HUES48 (cell line): ENCODE measurements at regions not wholly inside any gene's neighbourhood (a gene's known extent, or its start where the extent isn't known, plus 50 kb on each side); places are given as distances from the start of the nearest gene placed in this dataset.
"Not testable (repeated sequence)": the region's sequence is repeated elsewhere in the genome, so short reads cannot be mapped to it uniquely, and the experiment has no call there.

Source experiments
- H3K27ac ChIP-seq: one replicate; pipeline ENCODE4 v1.7.0; 2013; ENCODE audit warnings: low read depth, low read length, inconsistent platforms
- H3K27me3 ChIP-seq: 2 replicates; pipeline ENCODE4 v1.6.1; 2013; ENCODE audit warnings: mild to moderate bottlenecking, low read length; ENCODE audit not compliant: control insufficient read depth, insufficient read depth
- H3K36me3 ChIP-seq: 2 replicates; pipeline ENCODE4 v1.6.1; 2013; ENCODE audit warnings: low read length; ENCODE audit not compliant: control insufficient read depth, insufficient read depth
- H3K4me1 ChIP-seq: 2 replicates; pipeline ENCODE4 v1.6.1; 2013; ENCODE audit warnings: mild to moderate bottlenecking, low read length; ENCODE audit not compliant: control insufficient read depth, insufficient read depth
- H3K4me3 ChIP-seq: 2 replicates; pipeline ENCODE4 v1.5.1; 2013; ENCODE audit warnings: mild to moderate bottlenecking, low read depth, low read length
- H3K9ac ChIP-seq: 2 replicates; pipeline ENCODE4 v1.6.1; 2013; ENCODE audit warnings: mild to moderate bottlenecking, low read depth, low read length, moderate library complexity
- H3K9me3 ChIP-seq: 2 replicates; pipeline ENCODE4 v1.6.1; 2013; ENCODE audit warnings: low read length; ENCODE audit not compliant: control insufficient read depth, insufficient read depth

DNA sequence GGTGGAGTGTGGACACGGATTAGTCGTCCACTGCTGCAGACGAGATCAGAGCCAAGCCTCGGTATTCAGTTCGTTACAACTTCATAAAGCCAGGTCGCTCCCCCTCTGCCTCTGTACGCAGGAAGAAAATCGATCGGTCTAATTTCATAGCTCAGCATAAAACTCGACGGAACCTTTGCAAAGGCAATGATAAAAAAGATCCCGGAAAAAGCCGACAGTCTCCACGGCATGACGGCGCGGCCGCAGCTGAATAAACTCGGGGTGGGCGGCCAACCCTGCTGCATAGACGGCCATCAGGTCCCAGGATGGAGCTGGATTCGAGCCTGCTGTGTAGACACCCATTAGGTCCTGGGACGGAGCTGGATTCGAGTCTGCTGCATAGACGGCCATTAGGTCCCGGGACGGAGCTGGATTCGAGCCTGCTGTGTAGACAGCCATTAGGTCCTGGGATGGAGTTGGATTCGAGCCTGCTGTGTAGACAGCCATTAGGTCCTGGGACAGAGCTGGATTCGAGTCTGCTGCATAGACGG, 113.8 kb upstream of the PPP2R3B start:
- no peak overlapping the region for H3K27ac ChIP-seq
- peaks cover 16% of the 10 kb centered on the region for H3K27me3 ChIP-seq
- peak overlapping the region; percentile 30; the same call in 1 of the 2 replicates for H3K9ac ChIP-seq
- no peaks in the 10 kb centered on the region for H3K9me3 ChIP-seq
- no peaks in the 10 kb centered on the region for H3K36me3 ChIP-seq
- H3K4me3 ChIP-seq: peak overlapping the region; percentile 39
- H3K4me1 ChIP-seq: peaks cover 18% of the 10 kb centered on the region

DNA sequence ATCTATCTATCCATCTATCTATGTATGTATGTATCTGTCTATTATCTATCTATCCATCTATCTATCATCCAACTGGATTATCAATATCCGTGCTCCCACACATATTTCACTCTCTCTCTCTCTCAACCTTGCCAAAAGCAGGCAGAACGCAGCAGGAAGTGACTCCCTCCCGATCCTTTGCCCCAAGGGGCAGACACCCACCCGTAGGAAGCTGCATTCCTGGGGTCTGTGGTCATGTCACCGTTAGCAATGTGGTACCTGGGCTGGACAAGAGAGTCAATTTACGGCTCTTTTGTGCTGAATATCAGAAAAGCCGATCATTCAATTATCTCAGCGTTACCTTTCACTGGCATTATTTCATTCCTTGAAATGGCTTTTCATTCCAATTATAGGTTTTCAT, 119.6 kb upstream of the PPP2R3B start:
- H3K27ac ChIP-seq: no peak overlapping the region
- no peak overlapping the region for H3K9ac ChIP-seq
- H3K27me3 ChIP-seq: peaks cover 8% of the 10 kb centered on the region
- no peaks in the 10 kb centered on the region for H3K4me1 ChIP-seq
- H3K4me3 ChIP-seq: no peak overlapping the region
- H3K36me3 ChIP-seq: no peaks in the 10 kb centered on the region
- no peaks in the 10 kb centered on the region for H3K9me3 ChIP-seq

DNA sequence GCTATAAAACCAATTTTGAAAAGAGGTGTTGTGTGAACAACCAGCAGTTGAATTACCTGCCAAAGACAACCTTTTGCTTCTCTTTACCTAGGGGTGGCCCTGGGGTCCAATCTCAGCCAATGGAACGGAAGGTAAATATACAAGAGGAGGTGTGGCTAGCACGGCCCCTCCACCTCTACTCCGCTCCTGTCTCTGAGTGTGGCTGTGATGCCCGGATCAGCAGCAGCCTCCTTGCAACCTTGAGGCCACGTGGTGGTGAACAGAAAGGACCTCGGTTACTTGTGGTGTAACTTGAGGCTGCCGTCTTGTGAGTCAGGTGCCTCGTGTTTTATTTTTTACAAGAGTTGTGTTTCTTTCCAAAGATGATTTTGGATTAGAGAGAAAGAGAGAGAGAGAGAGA, 121.5 kb upstream of the PPP2R3B start:
- no peaks in the 10 kb centered on the region for H3K36me3 ChIP-seq
- H3K9me3 ChIP-seq: no peaks in the 10 kb centered on the region
- H3K4me3 ChIP-seq: no peak overlapping the region
- H3K27me3 ChIP-seq: peaks cover 14% of the 10 kb centered on the region
- no peak overlapping the region for H3K9ac ChIP-seq
- no peak overlapping the region for H3K27ac ChIP-seq
- no peaks in the 10 kb centered on the region for H3K4me1 ChIP-seq

DNA sequence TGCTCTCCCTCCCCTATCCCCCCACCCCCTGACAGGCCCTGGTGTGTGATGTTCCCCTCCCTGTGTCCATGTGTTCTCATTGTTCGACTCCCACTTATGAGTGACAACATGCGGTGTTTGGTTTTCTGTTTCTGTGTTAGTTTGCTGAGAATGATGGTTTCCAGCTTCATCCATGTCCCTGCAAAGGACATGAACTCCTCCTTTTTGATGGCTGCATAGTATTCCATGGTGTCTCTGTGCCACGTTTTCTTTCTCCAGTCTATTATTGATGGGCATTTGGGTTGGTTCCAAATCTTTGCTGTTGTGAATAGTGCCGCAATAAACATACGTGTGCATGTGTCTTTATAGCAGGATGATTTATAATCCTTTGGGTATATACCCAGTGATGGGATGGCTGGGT, 121.8 kb upstream of the SHOX start:
- not testable (repeated sequence) for H3K9me3 ChIP-seq, H3K4me1 ChIP-seq
- H3K27me3 ChIP-seq: peaks cover 14% of the 10 kb centered on the region

DNA sequence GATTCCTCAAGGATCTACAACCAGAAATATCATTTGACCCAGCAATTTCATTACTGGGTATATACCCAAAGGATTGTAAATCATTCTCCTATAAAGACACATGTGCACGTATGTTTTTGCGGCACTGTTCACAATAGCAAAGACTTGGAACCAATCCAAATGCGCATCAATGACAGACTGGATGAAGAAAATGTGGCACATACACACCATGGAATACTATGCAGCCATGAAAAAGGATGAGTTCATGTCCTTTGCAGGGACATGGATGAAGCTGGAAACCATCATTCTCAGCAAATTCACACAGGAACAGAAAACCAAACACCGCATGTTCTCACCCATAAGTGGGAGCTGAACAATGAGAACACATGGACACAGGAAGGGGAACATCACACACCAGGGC, 119.5 kb upstream of the SHOX start:
- H3K4me1 ChIP-seq, H3K9ac ChIP-seq, H3K9me3 ChIP-seq, H3K36me3 ChIP-seq, H3K4me3 ChIP-seq, H3K27ac ChIP-seq: not testable (repeated sequence)
- peaks cover 14% of the 10 kb centered on the region for H3K27me3 ChIP-seq

More for the DNA sequence above, 121.8 kb upstream of the SHOX start:
- not testable (repeated sequence) for H3K4me3 ChIP-seq, H3K36me3 ChIP-seq, H3K9ac ChIP-seq, H3K27ac ChIP-seq

DNA sequence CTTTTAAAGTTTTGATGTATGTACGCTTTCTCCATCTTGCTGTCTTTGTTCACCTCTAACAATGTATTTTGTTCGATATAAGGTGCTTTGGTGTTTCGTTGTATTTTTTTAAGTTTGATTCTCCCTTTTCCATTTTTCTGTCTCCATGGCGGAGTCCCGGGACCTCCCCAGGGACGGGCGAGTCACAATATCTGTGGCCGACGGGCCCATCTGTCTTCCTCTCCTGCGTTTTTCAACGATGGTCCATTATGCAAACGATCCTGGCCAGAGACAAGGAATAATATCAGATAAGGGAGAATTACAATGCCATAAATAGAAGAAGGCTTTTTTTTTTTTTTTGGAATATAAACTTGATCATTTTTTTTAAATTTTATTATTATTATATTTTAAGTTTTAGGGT, 112.3 kb upstream of the SHOX start:
- H3K9me3 ChIP-seq: no peaks in the 10 kb centered on the region
- no peak overlapping the region for H3K9ac ChIP-seq
- peaks cover 3% of the 10 kb centered on the region; the same call in 1 of the 2 replicates for H3K27me3 ChIP-seq
- no peak overlapping the region for H3K27ac ChIP-seq
- no peak overlapping the region for H3K4me3 ChIP-seq
- H3K4me1 ChIP-seq: no peaks in the 10 kb centered on the region
- no peaks in the 10 kb centered on the region for H3K36me3 ChIP-seq

DNA sequence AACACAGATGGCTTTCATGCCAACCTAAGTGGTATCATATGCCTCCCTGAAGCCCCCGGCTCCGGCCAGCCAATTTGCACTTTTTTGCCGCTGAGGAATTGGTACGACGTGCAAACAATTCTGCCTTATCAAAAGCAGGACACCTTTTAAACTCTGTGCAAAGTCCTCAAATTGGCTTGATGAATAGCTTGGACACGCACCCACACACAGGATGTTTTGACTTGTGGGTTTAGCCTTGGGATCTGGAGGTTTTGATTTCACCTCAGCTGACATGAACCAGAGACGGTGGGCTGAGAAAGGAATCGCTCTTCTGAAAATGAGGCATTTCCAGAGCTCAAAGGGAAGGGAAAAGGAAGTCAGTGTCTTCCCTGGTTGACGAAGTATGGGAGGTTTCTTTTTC, 110.8 kb upstream of the SHOX start:
- Histone ChIP-seq H3K27me3 (peaks cover 3% of the 10 kb centered on the region; the same call in 1 of the 2 replicates), H3K9me3 (no peaks in the 10 kb centered on the region), H3K27ac (no peak overlapping the region), H3K9ac (no peak overlapping the region), H3K4me1 (no peaks in the 10 kb centered on the region), H3K4me3 (no peak overlapping the region), H3K36me3 (no peaks in the 10 kb centered on the region)

DNA sequence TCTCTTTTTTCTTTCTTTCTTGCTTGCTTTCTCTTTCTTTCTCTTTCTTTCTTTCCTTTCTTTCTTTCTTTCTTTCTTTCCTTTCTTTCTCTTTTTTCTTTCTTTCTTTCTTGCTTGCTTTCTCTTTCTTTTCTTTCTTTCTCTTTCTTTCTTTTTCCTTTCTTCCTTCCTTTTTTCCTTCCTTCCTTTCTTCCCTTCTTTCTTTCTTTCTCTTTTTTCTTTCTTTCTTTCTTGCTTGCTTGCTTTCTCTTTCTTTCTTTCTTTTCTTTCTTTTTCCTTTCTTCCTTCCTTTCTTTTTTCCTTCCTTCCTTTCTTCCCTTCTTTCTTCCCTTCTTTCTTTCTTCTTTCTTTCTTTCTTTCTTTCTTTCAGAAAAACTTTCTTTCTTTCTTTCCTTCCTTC, 108.1 kb upstream of the SHOX start:
- Histone ChIP-seq H3K27me3 (no peaks in the 10 kb centered on the region), H3K4me3 (no peak overlapping the region), H3K27ac (no peak overlapping the region), H3K9ac (no peak overlapping the region), H3K36me3 (no peaks in the 10 kb centered on the region), H3K4me1 (no peaks in the 10 kb centered on the region), H3K9me3 (peaks cover 2% of the 10 kb centered on the region; the same call in 1 of the 2 replicates)

DNA sequence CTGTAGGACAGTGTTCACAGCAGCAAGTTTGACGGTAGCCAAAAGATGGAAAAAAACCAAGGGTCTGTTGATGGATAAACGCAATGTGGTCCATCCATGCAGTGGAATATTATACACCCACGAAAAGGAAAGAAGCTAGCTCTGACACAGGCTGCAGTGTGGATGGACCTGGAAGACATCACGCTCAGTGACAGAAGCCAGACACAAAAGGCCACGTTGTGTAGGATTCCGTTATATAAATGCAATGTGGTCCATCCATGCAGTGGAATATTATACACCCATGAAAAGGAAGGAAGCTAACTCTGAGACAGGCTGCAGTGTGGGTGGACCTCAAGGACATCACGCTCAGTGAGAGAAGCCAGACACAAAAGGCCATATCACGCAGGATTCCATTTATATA, 105.5 kb upstream of the SHOX start:
- Histone ChIP-seq H3K9ac (no peak overlapping the region), H3K9me3 (peaks cover 2% of the 10 kb centered on the region; the same call in 1 of the 2 replicates), H3K4me1 (no peaks in the 10 kb centered on the region), H3K27me3 (no peaks in the 10 kb centered on the region), H3K4me3 (no peak overlapping the region), H3K27ac (no peak overlapping the region), H3K36me3 (no peaks in the 10 kb centered on the region)

DNA sequence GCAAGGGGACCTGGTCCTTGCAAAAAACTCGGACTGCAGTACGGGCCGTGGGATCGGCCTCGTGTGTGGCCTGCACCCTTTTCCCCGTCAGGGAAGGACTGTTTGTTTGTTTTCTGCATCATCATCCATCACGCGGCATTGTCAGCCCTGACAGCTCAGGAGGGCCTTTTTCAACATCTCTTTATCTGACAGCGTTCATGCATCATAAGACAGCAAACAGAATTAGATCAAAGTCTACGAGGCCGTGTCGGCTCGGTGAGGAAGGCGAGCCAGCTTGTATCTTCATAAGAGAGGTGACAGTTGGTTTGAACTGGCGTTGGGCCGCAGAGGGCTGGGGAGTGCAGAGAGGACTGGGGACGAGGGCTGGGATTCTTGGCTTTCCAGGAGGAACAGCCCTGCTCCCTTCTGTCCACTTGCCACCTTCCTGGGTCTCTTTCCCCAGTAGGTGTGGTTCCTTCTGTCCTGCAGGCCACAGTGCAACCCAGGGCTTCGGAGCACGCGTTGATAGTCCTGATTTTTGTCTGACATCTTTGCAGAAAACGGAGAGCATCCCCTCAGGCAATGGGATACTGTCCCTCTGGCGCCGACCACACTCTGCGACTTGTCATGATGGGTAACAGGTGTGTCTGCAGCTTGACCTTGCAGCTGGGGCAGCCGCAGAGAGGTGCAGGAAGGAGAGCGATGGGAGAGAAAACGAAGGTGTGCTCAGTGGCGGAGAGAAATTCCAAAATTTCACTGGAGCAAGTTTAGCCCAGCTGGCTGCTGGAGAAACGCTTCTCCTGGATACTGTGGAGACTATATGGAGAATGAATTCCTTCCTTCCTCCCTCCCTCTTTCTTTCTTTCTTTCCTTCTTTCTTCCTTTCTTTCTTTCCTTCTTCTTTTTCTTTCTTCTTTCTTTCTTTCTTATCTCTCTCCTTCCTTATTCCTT, 104.0 kb upstream of the SHOX start:
- Histone ChIP-seq H3K27me3 (no peaks in the 10 kb centered on the region), H3K9ac (no peak overlapping the region), H3K4me1 (peaks cover 7% of the 10 kb centered on the region), H3K36me3 (no peaks in the 10 kb centered on the region), H3K9me3 (peaks cover 2% of the 10 kb centered on the region; the same call in 1 of the 2 replicates), H3K4me3 (no peak overlapping the region), H3K27ac (no peak overlapping the region)
